Breast epithelium (tissue), 4 donors: ENCODE measurements at regions not wholly inside any gene's neighbourhood (a gene's known extent, or its start where the extent isn't known, plus 50 kb on each side); places are given as distances from the start of the nearest gene placed in this dataset.

Experiments used
- DNase-seq, 2 donors: peaks; one replicate each; pipeline ENCODE4 v3.0.0-alpha.2; 2019; ENCODE audit warnings: low spot score in 2 of 2
- H3K27ac ChIP-seq, 2 donors: fragments of 200-600 bp; sonication (generic) in 1 of 2; one replicate each; pipeline ENCODE4 v1.5.1; 2016 to 2019; ENCODE audit warnings: mild to moderate bottlenecking in 1 of 2
- H3K27me3 ChIP-seq, 2 donors: fragments of 200-600 bp; sonication (generic) in 1 of 2; one replicate each; pipeline versions ENCODE4 v1.5.1 to v1.6.0; 2017 to 2019; ENCODE audit warnings: control low read depth in 1 of 2, mild to moderate bottlenecking in 1 of 2
- H3K36me3 ChIP-seq: fragments of 200-600 bp; one replicate; pipeline ENCODE4 v1.5.1; 2019
- H3K4me1 ChIP-seq, 2 donors: fragments of 200-600 bp; sonication (generic); one replicate each; pipeline ENCODE4 v1.5.1; 2016 to 2019; ENCODE audit warnings: control low read depth in 1 of 2
- H3K4me3 ChIP-seq, 3 donors: fragments of 200-600 bp; sonication (generic); 1 replicate in 2 of 3; 2 replicates in 1 of 3; pipeline ENCODE4 v1.5.1; 2016 to 2019; ENCODE audit warnings: mild to moderate bottlenecking in 3 of 3, moderate library complexity in 2 of 3
- H3K9me3 ChIP-seq, 2 donors: fragments of 200-600 bp; sonication (generic) in 1 of 2; one replicate each; pipeline ENCODE4 v1.5.1; 2016 to 2019; ENCODE audit warnings: control low read depth in 1 of 2
- CTCF ChIP-seq, 3 donors: fragments of 450-650 bp; IDR thresholded peaks; one replicate each; pipeline ENCODE4 v1.5.1; 2016 to 2017; ENCODE audit warnings: antibody characterized with exemption in 3 of 3, mild to moderate bottlenecking in 3 of 3, moderate library complexity in 3 of 3
- POLR2A ChIP-seq: fragments of 450-650 bp; IDR thresholded peaks from one replicate; pipeline ENCODE4 v1.6.1; 2016; ENCODE audit warnings: antibody characterized with exemption, mild to moderate bottlenecking, moderate library complexity
- POLR2AphosphoS5 ChIP-seq, 3 donors: sonication (generic); formaldehyde crosslinking; IDR thresholded peaks; one replicate each; pipeline ENCODE4 v1.6.1; 2017; ENCODE audit warnings: antibody characterized with exemption in 3 of 3
- intact Hi-C: fragments of 100-400 bp; cut with DNase I; formaldehyde crosslinking; loops from one replicate; pipeline ENCODE4 v1.15.1; 2023; ENCODE audit warnings: low total_unique reads

DNA sequence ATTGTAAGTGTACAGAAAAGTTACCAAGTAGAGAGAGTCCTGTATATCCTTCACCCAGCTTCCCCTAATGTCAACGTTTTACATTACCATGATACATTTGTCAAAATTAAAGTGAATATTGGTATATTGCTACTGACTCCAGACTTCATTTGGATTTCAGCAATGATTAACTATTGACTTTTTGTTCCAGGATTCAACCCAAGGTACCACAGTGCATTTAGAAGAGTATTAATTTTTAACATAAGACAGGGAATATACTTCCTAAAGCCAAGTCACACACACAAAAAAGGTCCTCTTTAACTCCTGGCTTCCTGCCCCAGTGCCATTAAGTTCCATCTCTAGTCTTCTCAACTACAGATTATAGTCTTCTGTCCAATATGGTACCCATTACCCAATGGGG is 75.5 kb upstream of the RBM19 start:
- peaks cover 0 to 5% of the 10 kb centered on the region in 2 donors for H3K9me3 ChIP-seq
- peaks cover 0 to 42% of the 10 kb centered on the region in 2 donors for H3K27me3 ChIP-seq
- H3K4me3 ChIP-seq = no peak overlapping the region
- DNase-seq = no peak
- intact Hi-C loops = no loop called here
- H3K4me1 ChIP-seq = no peaks in the 10 kb centered on the region
- TF ChIP-seq CTCF (IDR thresholded peaks at IDR 0.05) (no peak), POLR2AphosphoS5 (IDR thresholded peaks at IDR 0.05) (no peak), POLR2A (no peak)
- no peaks in the 10 kb centered on the region for H3K36me3 ChIP-seq
- no peak overlapping the region for H3K27ac ChIP-seq

GRCh38 chr12:114041136-114041535 is 75.0 kb upstream of the RBM19 start:
- Histone ChIP-seq H3K36me3 (no peaks in the 10 kb centered on the region), H3K27me3 (peaks cover 0 to 42% of the 10 kb centered on the region in 2 donors), H3K27ac (no peak overlapping the region), H3K4me1 (no peaks in the 10 kb centered on the region), H3K9me3 (peaks cover 0 to 5% of the 10 kb centered on the region in 2 donors), H3K4me3 (no peak overlapping the region)
- intact Hi-C loops = no loop called here
- no peak for DNase-seq
- TF ChIP-seq POLR2AphosphoS5 (IDR thresholded peaks at IDR 0.05) = no peak

DNA sequence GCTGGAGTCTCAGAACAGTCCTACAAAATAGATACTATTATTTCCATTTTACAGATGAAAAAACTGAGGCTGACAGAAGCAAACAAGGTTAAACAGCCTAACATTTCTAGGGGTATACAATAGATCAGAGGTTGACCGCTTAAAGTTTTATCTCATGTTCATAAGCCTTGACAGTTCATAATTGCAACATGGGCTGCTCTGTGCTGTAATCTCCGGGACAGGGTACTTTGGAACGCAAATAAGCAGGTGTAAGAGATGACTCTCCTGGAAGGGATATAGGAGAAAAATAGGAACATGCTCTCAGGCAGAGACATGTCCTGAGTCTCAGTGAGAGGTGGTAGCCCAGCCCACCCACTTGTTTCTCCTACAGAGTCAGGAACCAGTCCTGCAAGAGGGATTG is 72.8 kb upstream of the RBM19 start:
- no peak for TF ChIP-seq POLR2A
- no peak for TF ChIP-seq POLR2AphosphoS5 (IDR thresholded peaks at IDR 0.05)
- no peak for TF ChIP-seq CTCF (IDR thresholded peaks at IDR 0.05)
- no peaks in the 10 kb centered on the region for H3K4me1 ChIP-seq
- peaks cover 0 to 5% of the 10 kb centered on the region in 2 donors for H3K9me3 ChIP-seq
- H3K27me3 ChIP-seq = peaks cover 0 to 39% of the 10 kb centered on the region in 2 donors
- H3K4me3 ChIP-seq = no peak overlapping the region
- H3K27ac ChIP-seq = no peak overlapping the region
- intact Hi-C loops = no loop called here
- H3K36me3 ChIP-seq = no peaks in the 10 kb centered on the region
- no peak for DNase-seq

GRCh38 chr12:114032801-114033200 is 66.7 kb upstream of the RBM19 start:
- peaks cover 0 to 42% of the 10 kb centered on the region in 2 donors for H3K27me3 ChIP-seq
- H3K4me1 ChIP-seq = no peaks in the 10 kb centered on the region
- TF ChIP-seq CTCF (IDR thresholded peaks at IDR 0.05) (no peak), POLR2A (no peak), POLR2AphosphoS5 (IDR thresholded peaks at IDR 0.05) (no peak)
- no peak overlapping the region for H3K4me3 ChIP-seq
- DNase-seq = no peak
- no peaks in the 10 kb centered on the region for H3K36me3 ChIP-seq
- intact Hi-C loops = no loop called here
- peaks cover 0 to 11% of the 10 kb centered on the region in 2 donors for H3K9me3 ChIP-seq
- H3K27ac ChIP-seq = no peak overlapping the region

DNA sequence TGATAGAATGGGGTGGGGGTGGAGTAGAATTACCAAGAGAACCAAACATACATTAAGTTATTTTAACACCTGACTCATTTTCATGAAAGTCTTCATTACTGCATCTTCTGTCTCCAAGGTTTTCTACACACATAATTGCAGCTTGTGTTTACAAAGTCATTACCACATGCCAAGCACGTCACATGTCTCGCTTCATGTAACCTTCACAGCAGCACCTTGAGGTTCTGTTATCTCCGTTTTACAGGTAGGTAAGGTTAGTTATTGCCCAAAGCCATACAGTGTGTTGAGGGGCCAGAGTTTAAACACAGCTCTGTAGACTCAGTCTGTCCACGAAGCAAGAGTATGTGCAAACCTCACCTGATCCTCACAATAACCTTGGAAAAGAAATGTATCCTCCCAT is 64.3 kb upstream of the RBM19 start:
- no peaks in the 10 kb centered on the region for H3K36me3 ChIP-seq
- no peak for DNase-seq
- H3K4me3 ChIP-seq = no peak overlapping the region
- no peak for TF ChIP-seq POLR2A
- TF ChIP-seq POLR2AphosphoS5 (IDR thresholded peaks at IDR 0.05) = no peak
- no peak for TF ChIP-seq CTCF (IDR thresholded peaks at IDR 0.05)
- peaks cover 0 to 26% of the 10 kb centered on the region in 2 donors for H3K27me3 ChIP-seq
- peaks cover 0 to 23% of the 10 kb centered on the region in 2 donors for H3K9me3 ChIP-seq
- H3K27ac ChIP-seq = no peak overlapping the region
- no peaks in the 10 kb centered on the region for H3K4me1 ChIP-seq
- intact Hi-C loops = no loop called here

- H3K36me3 ChIP-seq = no peaks in the 10 kb centered on the region
- no peak overlapping the region for H3K27ac ChIP-seq
- no peaks in the 10 kb centered on the region for H3K4me1 ChIP-seq
- TF ChIP-seq POLR2A = no peak
- no peak for TF ChIP-seq CTCF (IDR thresholded peaks at IDR 0.05)
- TF ChIP-seq POLR2AphosphoS5 (IDR thresholded peaks at IDR 0.05) = no peak
- peaks cover 0 to 16% of the 10 kb centered on the region in 2 donors for H3K27me3 ChIP-seq
- intact Hi-C loops = no loop called here
- peaks cover 0 to 23% of the 10 kb centered on the region in 2 donors for H3K9me3 ChIP-seq
- H3K4me3 ChIP-seq = no peak overlapping the region
- no peak for DNase-seq
These were observed 60.7 kb upstream of the RBM19 start for GRCh38 chr12:114026805-114027204.
